IMR-90 (cell line): ENCODE measurements at regions not wholly inside any gene's neighbourhood (a gene's known extent, or its start where the extent isn't known, plus 50 kb on each side); places are given as distances from the start of the nearest gene placed in this dataset.

Source experiments
- ATAC-seq: fragments of 200-7000 bp; cut with Tn5 transposase; 2 replicates; pipeline ENCODE4 v1.9.1; 2020; ENCODE audit warnings: low read depth, mild to moderate bottlenecking, moderate library complexity
- BruUV-seq: library from RNA; stranded (reverse); fragments of 400-500 nt; replicated peaks from 2 replicates; lab custom pipeline; 2021; lab: Mats Ljungman, UMichigan
- CTCF ChIA-PET: fragments of 300-600 bp; formaldehyde crosslinking; extraction: SDS; loops from one replicate; lab custom pipeline; 2021; ENCODE audit warnings: antibody characterized with exemption; lab: Yijun Ruan, JAX
- POLR2A ChIA-PET: fragments of 300-600 bp; sonication (Branson Sonifier 250); formaldehyde crosslinking; loops from one replicate; lab custom pipeline; 2022; ENCODE audit warnings: antibody characterized with exemption; ENCODE audit not compliant: unreplicated experiment; lab: Charles Lee
- DNase-seq: peaks from one replicate; pipeline ENCODE4 v3.0.0; 2013
- H2AFZ ChIP-seq: replicated peaks from 2 replicates; pipeline ENCODE3; 2013; ENCODE audit warnings: low read length, mild to moderate bottlenecking; ENCODE audit not compliant: poor library complexity
- H2AK5ac ChIP-seq: 2 replicates; pipeline ENCODE4 v1.6.1; 2013; ENCODE audit warnings: low read depth, low read length, inconsistent platforms
- H2AK9ac ChIP-seq: replicated peaks from 2 replicates; pipeline ENCODE3; 2013; ENCODE audit warnings: mild to moderate bottlenecking, low read depth, low read length, moderate library complexity; ENCODE audit not compliant: poor library complexity
- H2BK120ac ChIP-seq: 2 replicates; pipeline ENCODE4 v1.6.1; 2013; ENCODE audit warnings: low read depth, low read length, inconsistent platforms
- H2BK15ac ChIP-seq: 3 replicates; pipeline ENCODE4 v1.6.1; 2013; ENCODE audit warnings: low read depth, low read length, inconsistent platforms
- H2BK20ac ChIP-seq: 2 replicates; pipeline ENCODE4 v1.6.1; 2013; ENCODE audit warnings: low read depth, mild to moderate bottlenecking, inconsistent platforms, low read length, moderate library complexity
- H2BK5ac ChIP-seq: 2 replicates; pipeline ENCODE4 v1.6.1; 2013; ENCODE audit warnings: mild to moderate bottlenecking, low read depth, low read length, inconsistent platforms; ENCODE audit not compliant: poor library complexity, severe bottlenecking
- H3K14ac ChIP-seq: replicated peaks from 2 replicates; pipeline ENCODE4 v1.6.1; 2013; ENCODE audit warnings: low read depth, low read length, inconsistent platforms
- H3K18ac ChIP-seq: 2 replicates; pipeline ENCODE4 v1.6.1; 2013; ENCODE audit warnings: low read depth, low read length, control low read depth
- H3K23ac ChIP-seq: 2 replicates; pipeline ENCODE4 v1.6.1; 2013; ENCODE audit warnings: low read depth, low read length, inconsistent platforms
- H3K27ac ChIP-seq: 2 replicates; pipeline ENCODE4 v1.5.1; 2013; ENCODE audit warnings: mild to moderate bottlenecking, control low read depth, low read length; ENCODE audit not compliant: insufficient read depth
- H3K27me3 ChIP-seq: 2 replicates; pipeline ENCODE4 v1.6.1; 2013; ENCODE audit warnings: low read length; ENCODE audit not compliant: control insufficient read depth, insufficient read depth
- H3K36me3 ChIP-seq: 2 replicates; pipeline ENCODE4 v1.6.1; 2013; ENCODE audit warnings: low read length, mixed read lengths; ENCODE audit not compliant: control insufficient read depth, insufficient read depth
- H3K4ac ChIP-seq: 2 replicates; pipeline ENCODE4 v1.6.1; 2013; ENCODE audit warnings: low read depth, low read length, inconsistent platforms
- H3K4me1 ChIP-seq: 2 replicates; pipeline ENCODE4 v1.6.1; 2013; ENCODE audit warnings: low read length, mixed read lengths; ENCODE audit not compliant: control insufficient read depth, insufficient read depth
- H3K4me2 ChIP-seq: 2 replicates; pipeline ENCODE4 v1.6.1; 2013; ENCODE audit warnings: low read depth, mild to moderate bottlenecking, control low read depth, low read length, moderate library complexity
- H3K4me3 ChIP-seq: 2 replicates; pipeline ENCODE4 v1.5.1; 2013; ENCODE audit warnings: low read depth, mild to moderate bottlenecking, control low read depth, low read length, moderate library complexity; ENCODE audit not compliant: insufficient read depth
- H3K56ac ChIP-seq: 2 replicates; pipeline ENCODE4 v1.6.1; 2013; ENCODE audit warnings: low read length, inconsistent platforms; ENCODE audit not compliant: insufficient read depth; ENCODE audit errors: extremely low read depth
- H3K79me1 ChIP-seq, 2 experiments: 2 replicates each; pipeline ENCODE4 v1.6.1; 2013; ENCODE audit warnings: low read length in 2 of 2, inconsistent platforms in 1 of 2, low read depth in 1 of 2
- H3K9ac ChIP-seq: 2 replicates; pipeline ENCODE4 v1.6.1; 2013; ENCODE audit warnings: low read depth, low read length, control low read depth
- H3K9me1 ChIP-seq: 2 replicates; pipeline ENCODE4 v1.6.1; 2013; ENCODE audit warnings: low read length, inconsistent platforms; ENCODE audit not compliant: insufficient read depth
- H3K9me3 ChIP-seq: 2 replicates; pipeline ENCODE4 v1.6.1; 2013; ENCODE audit warnings: low read length; ENCODE audit not compliant: control insufficient read depth, insufficient read depth
- H4K20me1 ChIP-seq: 2 replicates; pipeline ENCODE4 v1.6.1; 2013; ENCODE audit warnings: low read length, inconsistent platforms; ENCODE audit not compliant: insufficient read depth
- H4K5ac ChIP-seq: 2 replicates; pipeline ENCODE4 v1.6.1; 2013; ENCODE audit warnings: mild to moderate bottlenecking, low read depth, low read length, control low read depth
- H4K8ac ChIP-seq, 2 experiments: 2 replicates each; pipeline ENCODE4 v1.6.1; 2013; ENCODE audit warnings: low read depth in 2 of 2, low read length in 2 of 2, control low read depth in 1 of 2, inconsistent platforms in 1 of 2
- H4K91ac ChIP-seq: 2 replicates; pipeline ENCODE4 v1.6.1; 2013; ENCODE audit warnings: low read depth, low read length, inconsistent platforms; ENCODE audit not compliant: insufficient read depth
- BHLHE40 ChIP-seq: fragments of 150-350 bp; IDR thresholded peaks from 2 replicates; pipeline ENCODE4 v1.6.1; 2016; ENCODE audit warnings: mild to moderate bottlenecking, low read depth, low read length
- CEBPB ChIP-seq: IDR thresholded peaks from 2 replicates; pipeline ENCODE4 v1.6.1; 2012; ENCODE audit warnings: low read depth, low read length, improper control_type of control experiment
- CHD1 ChIP-seq: IDR thresholded peaks from 2 replicates; pipeline ENCODE4 v1.6.1; 2012; ENCODE audit warnings: low read depth, low read length, improper control_type of control experiment
- FOS ChIP-seq: fragments of 150-350 bp; IDR thresholded peaks from 2 replicates; pipeline ENCODE4 v1.6.1; 2016; ENCODE audit warnings: low read depth, low read length
- MAFK ChIP-seq: IDR thresholded peaks from 2 replicates; pipeline ENCODE4 v1.6.1; 2012; ENCODE audit warnings: low read depth, low read length, improper control_type of control experiment
- MAZ ChIP-seq: IDR thresholded peaks from 2 replicates; pipeline ENCODE4 v1.6.1; 2012; ENCODE audit warnings: low read depth, mild to moderate bottlenecking, low read length, improper control_type of control experiment, moderate library complexity, borderline replicate concordance
- MXI1 ChIP-seq: IDR thresholded peaks from 2 replicates; pipeline ENCODE4 v1.6.1; 2012; ENCODE audit warnings: low read depth, mild to moderate bottlenecking, low read length, moderate library complexity, borderline replicate concordance
- NFE2L2 ChIP-seq: fragments of 150-350 bp; IDR thresholded peaks from 2 replicates; pipeline ENCODE4 v1.6.1; 2016; ENCODE audit warnings: low read depth, mild to moderate bottlenecking, low read length
- POLR2A ChIP-seq: IDR thresholded peaks from 2 replicates; pipeline ENCODE4 v1.6.1; 2012; ENCODE audit warnings: mild to moderate bottlenecking, low read depth, low read length
- RAD21 ChIP-seq: IDR thresholded peaks from 2 replicates; pipeline ENCODE4 v1.6.1; 2012; ENCODE audit warnings: low read length, improper control_type of control experiment
- RCOR1 ChIP-seq: IDR thresholded peaks from 2 replicates; pipeline ENCODE4 v1.6.1; 2012; ENCODE audit warnings: mild to moderate bottlenecking, low read length, improper control_type of control experiment; ENCODE audit not compliant: insufficient replicate concordance
- SMC3 ChIP-seq: fragments of 150-350 bp; IDR thresholded peaks from 2 replicates; pipeline ENCODE4 v1.6.1; 2016; ENCODE audit warnings: low read depth, mild to moderate bottlenecking, antibody characterized with exemption, low read length, moderate library complexity
- WGBS, 2 experiments: methylation state at CpG; one replicate each; pipeline versions ENCODE4 v1.1.5 to v1.1.7; 2013; ENCODE audit warnings: missing lambda C conversion rate in 2 of 2; ENCODE audit not compliant: insufficient read length in 1 of 2; ENCODE audit errors: extremely low coverage in 2 of 2; 5-methylcytosine and 5-hydroxymethylcytosine counted together
- dilution Hi-C: fragments of 300-500 bp; cut with HindIII; formaldehyde crosslinking; loops from one replicate; pipeline ENCODE4 v1.14.3; 2018; ENCODE audit warnings: low sequenced_read_pairs; ENCODE audit not compliant: unreplicated experiment
- in situ Hi-C: fragments of 300-500 bp; cut with MboI; formaldehyde crosslinking; loops from 3 replicates; pipeline ENCODE4 v1.14.3; 2019; ENCODE audit warnings: low sequenced_read_pairs, inconsistent platforms, mixed read lengths
- intact Hi-C: fragments of 100-400 bp; cut with micrococcal nuclease; formaldehyde crosslinking; loops from 2 replicates; pipeline ENCODE4 v1.10.0; 2022
- TF ChIP-seq, protein P1 (sequence below): fragments of 150-350 bp; IDR thresholded peaks from 2 replicates; pipeline ENCODE4 v1.6.1; 2017; ENCODE audit warnings: mild to moderate bottlenecking, antibody characterized with exemption, low read length, low read depth
- TF ChIP-seq, protein P2 (sequence below): fragments of 150-350 bp; IDR thresholded peaks from 2 replicates; pipeline ENCODE4 v1.6.1; 2016; ENCODE audit warnings: low read depth, mild to moderate bottlenecking, low read length, moderate library complexity, borderline replicate concordance
- TF ChIP-seq, protein P3 (sequence below): conservative IDR thresholded peaks from 2 replicates; pipeline ENCODE4 v1.5.1; 2012; ENCODE audit warnings: mild to moderate bottlenecking, low read depth, low read length, improper control_type of control experiment

DNA sequence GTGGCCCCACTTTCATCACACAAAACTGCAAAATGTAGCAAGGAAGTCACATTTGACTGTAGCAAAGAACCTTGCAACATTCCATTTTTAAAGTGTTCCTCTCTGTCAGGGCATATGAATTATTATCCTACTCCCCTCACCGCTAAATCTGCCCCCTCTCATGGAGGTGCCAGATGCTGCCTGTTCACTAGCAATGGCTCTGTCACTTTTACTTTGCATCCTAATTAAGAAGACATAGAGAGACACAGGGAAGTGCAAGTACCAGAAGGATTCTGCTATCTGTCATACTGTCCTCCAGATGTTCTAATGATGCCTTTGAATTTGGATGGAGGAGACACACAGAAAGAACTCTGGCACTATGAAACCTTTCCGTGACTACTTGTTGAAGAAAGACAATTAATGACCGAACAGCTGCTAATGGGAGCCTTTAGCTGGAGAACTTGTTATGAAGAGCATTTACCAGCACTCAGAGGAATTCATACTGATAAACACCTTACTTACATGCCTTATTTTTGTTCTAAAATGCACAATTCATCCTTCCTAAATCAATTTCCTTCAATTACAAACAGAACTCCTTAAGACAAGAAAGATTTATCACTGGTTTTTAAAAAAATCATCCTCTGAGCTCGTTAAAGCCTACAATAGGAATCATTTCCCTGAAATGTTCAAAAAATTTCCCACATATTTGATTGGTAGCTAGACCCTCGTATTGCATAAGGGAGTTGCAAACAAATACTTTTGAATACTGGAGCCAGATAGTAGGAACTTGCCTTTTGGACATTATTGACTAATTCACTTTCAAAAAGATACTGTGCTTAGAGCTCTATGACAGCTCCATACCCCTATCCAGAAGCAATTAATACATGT lies 292.6 kb downstream of the UBE3D start:
- ATAC-seq (no peak), DNase-seq (no peak)
- no peaks in the 10 kb centered on the region for H3K9me1 ChIP-seq
- no peak overlapping the region for H2BK5ac ChIP-seq
- ChIA-PET CTCF (no interaction called here), POLR2A (no interaction called here)
- H3K36me3 ChIP-seq = no peaks in the 10 kb centered on the region
- no peaks in the 10 kb centered on the region for H4K20me1 ChIP-seq
- H2BK15ac ChIP-seq = no peak overlapping the region
- H3K56ac ChIP-seq = no peak overlapping the region
- H4K91ac ChIP-seq = no peak overlapping the region
- WGBS, 2 experiments = 80% methylated on average over 1 of the region's 5 CpGs; no CpG with 5 or more reads in 1 of the 2 experiments
- no peak overlapping the region for H2BK20ac ChIP-seq
- no peak overlapping the region for H3K23ac ChIP-seq
- H3K27me3 ChIP-seq = no peaks in the 10 kb centered on the region; the same call in 1 of the 2 replicates
- dilution Hi-C loops (no loop called here), in situ Hi-C loops (no loop called here), intact Hi-C loops (no loop called here)
- no peak overlapping the region for H4K8ac ChIP-seq
- H2AFZ ChIP-seq = no peak overlapping the region
- H3K14ac ChIP-seq = no peak overlapping the region
- H3K4ac ChIP-seq = no peak overlapping the region
- no peak overlapping the region for H3K4me3 ChIP-seq
- no peak overlapping the region for H2AK9ac ChIP-seq
- no peak overlapping the region for H3K4me2 ChIP-seq
- H3K18ac ChIP-seq = no peak overlapping the region
- H3K27ac ChIP-seq = no peak overlapping the region
- H3K9me3 ChIP-seq = no peaks in the 10 kb centered on the region
- H4K5ac ChIP-seq = no peak overlapping the region
- no peak overlapping the region for H2BK120ac ChIP-seq
- H2AK5ac ChIP-seq = no peak overlapping the region
- H3K79me1 ChIP-seq = no peaks in the 10 kb centered on the region
- H3K4me1 ChIP-seq = no peaks in the 10 kb centered on the region
- BruUV-seq = no TSS peak
- H3K9ac ChIP-seq = no peak overlapping the region
- TF ChIP-seq MXI1 = no peak
- TF ChIP-seq FOS = no peak
- TF ChIP-seq, protein P1, sequence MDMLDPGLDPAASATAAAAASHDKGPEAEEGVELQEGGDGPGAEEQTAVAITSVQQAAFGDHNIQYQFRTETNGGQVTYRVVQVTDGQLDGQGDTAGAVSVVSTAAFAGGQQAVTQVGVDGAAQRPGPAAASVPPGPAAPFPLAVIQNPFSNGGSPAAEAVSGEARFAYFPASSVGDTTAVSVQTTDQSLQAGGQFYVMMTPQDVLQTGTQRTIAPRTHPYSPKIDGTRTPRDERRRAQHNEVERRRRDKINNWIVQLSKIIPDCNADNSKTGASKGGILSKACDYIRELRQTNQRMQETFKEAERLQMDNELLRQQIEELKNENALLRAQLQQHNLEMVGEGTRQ = no peak
- no peak for TF ChIP-seq MAFK
- TF ChIP-seq MAZ = no peak
- no peak for TF ChIP-seq RAD21
- no peak for TF ChIP-seq BHLHE40
- TF ChIP-seq, protein P2, sequence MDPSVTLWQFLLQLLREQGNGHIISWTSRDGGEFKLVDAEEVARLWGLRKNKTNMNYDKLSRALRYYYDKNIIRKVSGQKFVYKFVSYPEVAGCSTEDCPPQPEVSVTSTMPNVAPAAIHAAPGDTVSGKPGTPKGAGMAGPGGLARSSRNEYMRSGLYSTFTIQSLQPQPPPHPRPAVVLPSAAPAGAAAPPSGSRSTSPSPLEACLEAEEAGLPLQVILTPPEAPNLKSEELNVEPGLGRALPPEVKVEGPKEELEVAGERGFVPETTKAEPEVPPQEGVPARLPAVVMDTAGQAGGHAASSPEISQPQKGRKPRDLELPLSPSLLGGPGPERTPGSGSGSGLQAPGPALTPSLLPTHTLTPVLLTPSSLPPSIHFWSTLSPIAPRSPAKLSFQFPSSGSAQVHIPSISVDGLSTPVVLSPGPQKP = no peak
- no peak for TF ChIP-seq RCOR1
- no peak for TF ChIP-seq POLR2A
- no peak for TF ChIP-seq CHD1
- no peak for TF ChIP-seq NFE2L2
- TF ChIP-seq, protein P3, sequence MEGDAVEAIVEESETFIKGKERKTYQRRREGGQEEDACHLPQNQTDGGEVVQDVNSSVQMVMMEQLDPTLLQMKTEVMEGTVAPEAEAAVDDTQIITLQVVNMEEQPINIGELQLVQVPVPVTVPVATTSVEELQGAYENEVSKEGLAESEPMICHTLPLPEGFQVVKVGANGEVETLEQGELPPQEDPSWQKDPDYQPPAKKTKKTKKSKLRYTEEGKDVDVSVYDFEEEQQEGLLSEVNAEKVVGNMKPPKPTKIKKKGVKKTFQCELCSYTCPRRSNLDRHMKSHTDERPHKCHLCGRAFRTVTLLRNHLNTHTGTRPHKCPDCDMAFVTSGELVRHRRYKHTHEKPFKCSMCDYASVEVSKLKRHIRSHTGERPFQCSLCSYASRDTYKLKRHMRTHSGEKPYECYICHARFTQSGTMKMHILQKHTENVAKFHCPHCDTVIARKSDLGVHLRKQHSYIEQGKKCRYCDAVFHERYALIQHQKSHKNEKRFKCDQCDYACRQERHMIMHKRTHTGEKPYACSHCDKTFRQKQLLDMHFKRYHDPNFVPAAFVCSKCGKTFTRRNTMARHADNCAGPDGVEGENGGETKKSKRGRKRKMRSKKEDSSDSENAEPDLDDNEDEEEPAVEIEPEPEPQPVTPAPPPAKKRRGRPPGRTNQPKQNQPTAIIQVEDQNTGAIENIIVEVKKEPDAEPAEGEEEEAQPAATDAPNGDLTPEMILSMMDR = no peak
- TF ChIP-seq SMC3 = no peak
- no peak for TF ChIP-seq CEBPB
